A549 (cell line): ENCODE measurements at regions not wholly inside any gene's neighbourhood (a gene's known extent, or its start where the extent isn't known, plus 50 kb on each side); places are given as distances from the start of the nearest gene placed in this dataset.

Experiments used
- CBX2 ChIP-seq: fragments of 200-600 bp; sonication (generic); IDR thresholded peaks from 2 replicates; pipeline ENCODE4 v1.6.1; 2016; ENCODE audit warnings: low read depth, mild to moderate bottlenecking, borderline replicate concordance
- CTCF ChIP-seq: fragments of >200 bp; sonication (Bioruptor Twin); formaldehyde crosslinking; IDR thresholded peaks from 3 replicates; pipeline ENCODE4 v1.5.1; 2016

DNA sequence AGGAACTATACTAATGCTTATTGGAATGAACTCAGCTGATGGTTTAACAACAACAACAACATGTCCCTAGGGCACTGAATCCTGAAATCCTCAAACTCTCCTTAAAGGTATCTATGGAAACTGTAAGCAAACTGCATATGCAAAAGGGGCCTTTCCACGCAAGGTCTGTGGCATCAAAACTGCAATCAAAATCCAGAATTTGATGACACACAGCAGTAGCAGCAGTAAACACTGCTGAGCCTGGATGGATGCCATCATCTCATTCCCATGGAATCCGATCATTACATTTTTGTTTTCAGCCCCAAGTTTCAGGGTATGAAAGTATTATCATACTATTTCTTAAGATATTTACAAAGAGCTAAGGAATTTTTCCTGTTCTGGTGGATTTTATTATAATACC is 399.7 kb downstream of the VPS13C start:
- TF ChIP-seq CBX2 (no peak), CTCF (no peak)
